ENCODE measurements at regions not wholly inside any gene's neighbourhood (a gene's known extent, or its start where the extent isn't known, plus 50 kb on each side); places are given as distances from the start of the nearest gene placed in this dataset.

- no peak for TF ChIP-seq POLR2AphosphoS5 (IDR thresholded peaks at IDR 0.05; ENCODE audit: low read depth)
- TF ChIP-seq, protein P1, sequence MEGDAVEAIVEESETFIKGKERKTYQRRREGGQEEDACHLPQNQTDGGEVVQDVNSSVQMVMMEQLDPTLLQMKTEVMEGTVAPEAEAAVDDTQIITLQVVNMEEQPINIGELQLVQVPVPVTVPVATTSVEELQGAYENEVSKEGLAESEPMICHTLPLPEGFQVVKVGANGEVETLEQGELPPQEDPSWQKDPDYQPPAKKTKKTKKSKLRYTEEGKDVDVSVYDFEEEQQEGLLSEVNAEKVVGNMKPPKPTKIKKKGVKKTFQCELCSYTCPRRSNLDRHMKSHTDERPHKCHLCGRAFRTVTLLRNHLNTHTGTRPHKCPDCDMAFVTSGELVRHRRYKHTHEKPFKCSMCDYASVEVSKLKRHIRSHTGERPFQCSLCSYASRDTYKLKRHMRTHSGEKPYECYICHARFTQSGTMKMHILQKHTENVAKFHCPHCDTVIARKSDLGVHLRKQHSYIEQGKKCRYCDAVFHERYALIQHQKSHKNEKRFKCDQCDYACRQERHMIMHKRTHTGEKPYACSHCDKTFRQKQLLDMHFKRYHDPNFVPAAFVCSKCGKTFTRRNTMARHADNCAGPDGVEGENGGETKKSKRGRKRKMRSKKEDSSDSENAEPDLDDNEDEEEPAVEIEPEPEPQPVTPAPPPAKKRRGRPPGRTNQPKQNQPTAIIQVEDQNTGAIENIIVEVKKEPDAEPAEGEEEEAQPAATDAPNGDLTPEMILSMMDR (IDR thresholded peaks at IDR 0.05; ENCODE audit: insufficient read depth, low read length) = no peak
Measured at GRCh38 chr6:132954936-132955335, 140.6 kb downstream of the RPS12 start.

All from HL-60 (cell line).